ENCODE measurements at regions not wholly inside any gene's neighbourhood (a gene's known extent, or its start where the extent isn't known, plus 50 kb on each side); places are given as distances from the start of the nearest gene placed in this dataset.

- no peak for TF ChIP-seq CTCF (IDR thresholded peaks at IDR 0.05)
- TF ChIP-seq ZFX (IDR thresholded peaks at IDR 0.05; ENCODE audit: borderline replicate concordance) = no peak
These were observed 520.2 kb upstream of the ZWINT start for GRCh38 chr10:56881218-56881617.

Measured in 22Rv1 (cell line).